NT2/D1 (cell line): ENCODE measurements at regions not wholly inside any gene's neighbourhood (a gene's known extent, or its start where the extent isn't known, plus 50 kb on each side); places are given as distances from the start of the nearest gene placed in this dataset.

ENCODE experiments used
- DNase-seq: peaks from one replicate; pipeline ENCODE4 v3.0.0-alpha.2; 2011; ENCODE audit warnings: low read depth, low spot score
- H3K27me3 ChIP-seq: 2 replicates; pipeline ENCODE4 v1.6.0; 2011; ENCODE audit warnings: mild to moderate bottlenecking; ENCODE audit not compliant: insufficient read length, insufficient read depth
- H3K36me3 ChIP-seq: 2 replicates; pipeline ENCODE4 v1.6.1; 2011; ENCODE audit warnings: mild to moderate bottlenecking, low read length, mixed read lengths; ENCODE audit not compliant: insufficient read depth, insufficient read length
- H3K4me1 ChIP-seq: 2 replicates; pipeline ENCODE4 v1.5.1; 2011; ENCODE audit not compliant: insufficient read depth, insufficient read length
- H3K4me3 ChIP-seq: 2 replicates; pipeline ENCODE4 v1.5.1; 2011; ENCODE audit warnings: low read depth; ENCODE audit not compliant: insufficient read length
- H3K9ac ChIP-seq: 2 replicates; pipeline ENCODE4 v1.6.0; 2011; ENCODE audit warnings: low read depth; ENCODE audit not compliant: insufficient read length
- H3K9me3 ChIP-seq: 2 replicates; pipeline ENCODE4 v1.5.1; 2011; ENCODE audit warnings: mild to moderate bottlenecking, low read length; ENCODE audit not compliant: insufficient read depth
- SUZ12 ChIP-seq: IDR thresholded peaks from 2 replicates; pipeline ENCODE4 v1.6.1; 2011; ENCODE audit not compliant: insufficient read length, insufficient read depth; ENCODE audit errors: extremely low read depth
- YY1 ChIP-seq: IDR thresholded peaks from 2 replicates; pipeline ENCODE4 v1.6.1; 2011; ENCODE audit not compliant: insufficient read length, insufficient read depth
- ZNF274 ChIP-seq: IDR thresholded peaks from 2 replicates; pipeline ENCODE4 v1.6.1; 2011; ENCODE audit warnings: mild to moderate bottlenecking, low read depth, low read length

GRCh38 chrX:13396924-13397323, 77.1 kb upstream of the ATXN3L start:
- Histone ChIP-seq H3K9ac (no peak overlapping the region), H3K36me3 (no peaks in the 10 kb centered on the region), H3K9me3 (no peaks in the 10 kb centered on the region; the same call in 1 of the 2 replicates), H3K4me1 (no peaks in the 10 kb centered on the region), H3K4me3 (no peak overlapping the region), H3K27me3 (no peaks in the 10 kb centered on the region)
- no peak for TF ChIP-seq ZNF274
- no peak for TF ChIP-seq SUZ12
- no peak for DNase-seq

- Histone ChIP-seq H3K4me3 (no peak overlapping the region), H3K36me3 (no peaks in the 10 kb centered on the region), H3K9ac (no peak overlapping the region), H3K27me3 (no peaks in the 10 kb centered on the region), H3K4me1 (no peaks in the 10 kb centered on the region), H3K9me3 (no peaks in the 10 kb centered on the region)
- no peak for DNase-seq
- TF ChIP-seq ZNF274 (no peak), YY1 (no peak), SUZ12 (no peak)
Measured at GRCh38 chrX:13389501-13389900, 69.6 kb upstream of the ATXN3L start.

GRCh38 chrX:13387666-13388494, 68.0 kb upstream of the ATXN3L start:
- DNase-seq: no peak
- Histone ChIP-seq H3K9ac (no peak overlapping the region), H3K36me3 (no peaks in the 10 kb centered on the region), H3K9me3 (no peaks in the 10 kb centered on the region), H3K4me1 (peaks cover 2% of the 10 kb centered on the region), H3K27me3 (no peaks in the 10 kb centered on the region), H3K4me3 (no peak overlapping the region)
- TF ChIP-seq SUZ12: no peak
- TF ChIP-seq YY1: no peak
- TF ChIP-seq ZNF274: no peak

- no peaks in the 10 kb centered on the region for H3K36me3 ChIP-seq
- no peaks in the 10 kb centered on the region for H3K9me3 ChIP-seq
- H3K4me3 ChIP-seq: no peak overlapping the region
- no peak for DNase-seq
- no peaks in the 10 kb centered on the region for H3K27me3 ChIP-seq
- TF ChIP-seq ZNF274 (no peak), SUZ12 (no peak), YY1 (no peak)
- no peak overlapping the region for H3K9ac ChIP-seq
- H3K4me1 ChIP-seq: peaks cover 2% of the 10 kb centered on the region
Measured at GRCh38 chrX:13386636-13387035, 66.8 kb upstream of the ATXN3L start.

GRCh38 chrX:13386092-13386491, 66.2 kb upstream of the ATXN3L start:
- Histone ChIP-seq H3K27me3 (no peaks in the 10 kb centered on the region), H3K9ac (no peak overlapping the region), H3K36me3 (no peaks in the 10 kb centered on the region), H3K9me3 (no peaks in the 10 kb centered on the region), H3K4me1 (peaks cover 2% of the 10 kb centered on the region), H3K4me3 (no peak overlapping the region)
- DNase-seq: no peak
- TF ChIP-seq SUZ12 (no peak), ZNF274 (no peak), YY1 (no peak)

GRCh38 chrX:13383907-13384306, 64.1 kb upstream of the ATXN3L start:
- Histone ChIP-seq H3K9me3 (no peaks in the 10 kb centered on the region), H3K4me3 (no peak overlapping the region), H3K4me1 (peaks cover 2% of the 10 kb centered on the region), H3K9ac (no peak overlapping the region), H3K36me3 (no peaks in the 10 kb centered on the region), H3K27me3 (no peaks in the 10 kb centered on the region)
- no peak for DNase-seq
- TF ChIP-seq YY1: no peak
- TF ChIP-seq ZNF274: no peak
- no peak for TF ChIP-seq SUZ12

GRCh38 chrX:13381514-13381913, 61.7 kb upstream of the ATXN3L start:
- H3K27me3 ChIP-seq: no peaks in the 10 kb centered on the region

More at GRCh38 chrX:13381514-13381913, 61.7 kb upstream of the ATXN3L start:
- Histone ChIP-seq H3K9me3 (no peaks in the 10 kb centered on the region), H3K4me3 (no peak overlapping the region), H3K36me3 (no peaks in the 10 kb centered on the region), H3K9ac (no peak overlapping the region), H3K4me1 (peaks cover 2% of the 10 kb centered on the region)
- DNase-seq: no peak
- TF ChIP-seq SUZ12: no peak
